ENCODE measurements at regions not wholly inside any gene's neighbourhood (a gene's known extent, or its start where the extent isn't known, plus 50 kb on each side); places are given as distances from the start of the nearest gene placed in this dataset.

DNA sequence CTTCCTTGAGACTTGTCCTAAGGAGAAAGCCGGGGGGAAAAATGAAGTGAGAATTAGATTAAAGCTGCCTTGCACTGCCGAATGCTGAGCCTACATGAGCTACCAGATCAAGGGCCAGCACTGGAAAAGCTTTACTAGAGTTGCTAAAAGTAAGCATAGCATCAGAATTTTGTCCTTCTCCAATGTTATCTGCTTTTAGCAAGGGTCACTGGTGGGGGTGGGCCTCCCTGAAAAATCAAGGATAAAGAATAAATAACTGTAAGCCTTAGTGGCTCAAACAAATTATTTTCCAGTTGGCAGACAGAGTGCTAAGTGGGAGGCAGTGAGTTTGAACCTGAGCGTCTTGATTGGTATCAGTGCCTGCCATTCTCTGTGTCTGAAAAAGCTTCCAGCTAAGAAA lies 310.5 kb upstream of the PITX2 start:
- Histone ChIP-seq H3K9ac (ENCODE audit: low read depth, low read length) (no peak overlapping the region), H3K4me3 (ENCODE audit: low read depth in 1 of 2, low read length in 2 of 2) (no peak overlapping the region), H3K4me2 (ENCODE audit: insufficient read depth, low read length) (no peak overlapping the region), H3K79me2 (ENCODE audit: insufficient read depth, low read length) (no peaks in the 10 kb centered on the region), H2AFZ (ENCODE audit: low read depth, low read length) (no peak overlapping the region), H4K20me1 (ENCODE audit: insufficient read depth, low read length) (no peaks in the 10 kb centered on the region), H3K4me1 (ENCODE audit: insufficient read depth, low read length) (no peaks in the 10 kb centered on the region), H3K9me3 (ENCODE audit: insufficient read depth, low read length, severe bottlenecking) (no peaks in the 10 kb centered on the region), H3K36me3 (ENCODE audit: insufficient read depth, low read length) (no peaks in the 10 kb centered on the region), H3K27ac (ENCODE audit: low read length) (no peak overlapping the region), H3K27me3 (ENCODE audit: insufficient read depth, low read length, poor library complexity) (no peaks in the 10 kb centered on the region)
- no peak for DNase-seq
- no peak for ATAC-seq (ENCODE audit: insufficient read depth, low read depth)
- no peak for TF ChIP-seq EZH2 (IDR thresholded peaks at IDR 0.05; ENCODE audit: borderline replicate concordance, low read depth, low read length, severe bottlenecking)
- TF ChIP-seq, protein P1, sequence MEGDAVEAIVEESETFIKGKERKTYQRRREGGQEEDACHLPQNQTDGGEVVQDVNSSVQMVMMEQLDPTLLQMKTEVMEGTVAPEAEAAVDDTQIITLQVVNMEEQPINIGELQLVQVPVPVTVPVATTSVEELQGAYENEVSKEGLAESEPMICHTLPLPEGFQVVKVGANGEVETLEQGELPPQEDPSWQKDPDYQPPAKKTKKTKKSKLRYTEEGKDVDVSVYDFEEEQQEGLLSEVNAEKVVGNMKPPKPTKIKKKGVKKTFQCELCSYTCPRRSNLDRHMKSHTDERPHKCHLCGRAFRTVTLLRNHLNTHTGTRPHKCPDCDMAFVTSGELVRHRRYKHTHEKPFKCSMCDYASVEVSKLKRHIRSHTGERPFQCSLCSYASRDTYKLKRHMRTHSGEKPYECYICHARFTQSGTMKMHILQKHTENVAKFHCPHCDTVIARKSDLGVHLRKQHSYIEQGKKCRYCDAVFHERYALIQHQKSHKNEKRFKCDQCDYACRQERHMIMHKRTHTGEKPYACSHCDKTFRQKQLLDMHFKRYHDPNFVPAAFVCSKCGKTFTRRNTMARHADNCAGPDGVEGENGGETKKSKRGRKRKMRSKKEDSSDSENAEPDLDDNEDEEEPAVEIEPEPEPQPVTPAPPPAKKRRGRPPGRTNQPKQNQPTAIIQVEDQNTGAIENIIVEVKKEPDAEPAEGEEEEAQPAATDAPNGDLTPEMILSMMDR (IDR thresholded peaks at IDR 0.05; ENCODE audit: borderline replicate concordance, extremely low read depth, low read length, poor library complexity, severe bottlenecking) = no peak

DNA sequence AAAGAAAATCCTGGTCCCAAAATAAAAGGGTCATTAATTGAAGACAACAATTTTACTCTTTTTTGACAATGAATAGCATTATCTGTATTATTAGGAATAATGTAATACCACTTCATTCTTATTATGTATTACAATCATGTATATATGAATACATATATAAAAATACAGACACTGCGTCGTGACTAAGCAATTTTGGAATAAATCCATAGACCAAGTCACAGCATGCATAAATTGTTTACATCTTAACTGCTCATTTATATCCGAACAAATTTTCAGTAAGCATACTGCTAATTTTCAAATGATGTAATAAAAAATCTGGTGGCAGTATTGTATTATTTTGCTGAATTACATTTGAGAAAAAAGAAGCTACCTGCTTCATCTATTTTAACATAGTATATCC lies 321.6 kb upstream of the PITX2 start:
- Histone ChIP-seq H3K9me3 (ENCODE audit: insufficient read depth, low read length, severe bottlenecking) (no peaks in the 10 kb centered on the region), H4K20me1 (ENCODE audit: insufficient read depth, low read length) (no peaks in the 10 kb centered on the region), H3K79me2 (ENCODE audit: insufficient read depth, low read length) (no peaks in the 10 kb centered on the region), H3K4me1 (ENCODE audit: insufficient read depth, low read length) (no peaks in the 10 kb centered on the region), H3K9ac (ENCODE audit: low read depth, low read length) (no peak overlapping the region), H3K27me3 (ENCODE audit: insufficient read depth, low read length, poor library complexity) (no peaks in the 10 kb centered on the region), H3K4me2 (ENCODE audit: insufficient read depth, low read length) (no peak overlapping the region), H3K27ac (ENCODE audit: low read length) (no peak overlapping the region), H2AFZ (ENCODE audit: low read depth, low read length) (no peak overlapping the region), H3K36me3 (ENCODE audit: insufficient read depth, low read length) (no peaks in the 10 kb centered on the region), H3K4me3 (ENCODE audit: low read depth in 1 of 2, low read length in 2 of 2) (no peak overlapping the region)
- no peak for DNase-seq
- TF ChIP-seq, protein P1 (IDR thresholded peaks at IDR 0.05; ENCODE audit: borderline replicate concordance, extremely low read depth, low read length, poor library complexity, severe bottlenecking) = no peak
- TF ChIP-seq EZH2 (IDR thresholded peaks at IDR 0.05; ENCODE audit: borderline replicate concordance, low read depth, low read length, severe bottlenecking) = no peak
- ATAC-seq (ENCODE audit: insufficient read depth, low read depth) = no peak

DNA sequence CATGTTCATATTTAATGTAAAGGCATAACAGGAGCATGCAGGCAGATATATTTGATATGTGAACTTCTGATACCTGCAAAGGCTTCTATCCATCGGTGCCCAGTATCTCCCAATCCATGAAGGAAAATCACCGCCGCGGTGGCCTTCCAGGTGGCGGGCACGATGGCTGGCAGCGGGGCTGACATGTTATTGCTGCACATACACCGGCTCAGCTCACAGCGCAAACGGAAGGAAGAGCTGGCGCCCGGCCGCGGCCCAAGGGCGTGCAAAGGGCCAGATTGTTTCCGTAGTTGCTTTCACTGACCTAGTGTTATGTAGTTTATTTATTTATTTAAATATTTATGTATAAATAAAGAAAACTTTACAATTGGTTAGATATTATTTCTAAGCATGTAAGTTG lies 322.7 kb upstream of the PITX2 start:
- TF ChIP-seq, protein P1 (IDR thresholded peaks at IDR 0.05; ENCODE audit: borderline replicate concordance, extremely low read depth, low read length, poor library complexity, severe bottlenecking) = no peak
- TF ChIP-seq EZH2 (IDR thresholded peaks at IDR 0.05; ENCODE audit: borderline replicate concordance, low read depth, low read length, severe bottlenecking) = no peak
- H3K79me2 ChIP-seq (ENCODE audit: insufficient read depth, low read length) = no peaks in the 10 kb centered on the region
- no peak overlapping the region for H2AFZ ChIP-seq (ENCODE audit: low read depth, low read length)
- H3K4me1 ChIP-seq (ENCODE audit: insufficient read depth, low read length) = no peaks in the 10 kb centered on the region
- no peak overlapping the region for H3K4me2 ChIP-seq (ENCODE audit: insufficient read depth, low read length)
- no peaks in the 10 kb centered on the region for H3K9me3 ChIP-seq (ENCODE audit: insufficient read depth, low read length, severe bottlenecking)
- no peak overlapping the region for H3K4me3 ChIP-seq (ENCODE audit: low read depth in 1 of 2, low read length in 2 of 2)
- no peaks in the 10 kb centered on the region for H3K36me3 ChIP-seq (ENCODE audit: insufficient read depth, low read length)
- DNase-seq = no peak
- H3K27ac ChIP-seq (ENCODE audit: low read length) = no peak overlapping the region
- no peak for ATAC-seq (ENCODE audit: insufficient read depth, low read depth)
- no peaks in the 10 kb centered on the region for H3K27me3 ChIP-seq (ENCODE audit: insufficient read depth, low read length, poor library complexity)
- H3K9ac ChIP-seq (ENCODE audit: low read depth, low read length) = no peak overlapping the region
- no peaks in the 10 kb centered on the region for H4K20me1 ChIP-seq (ENCODE audit: insufficient read depth, low read length)

GRCh38 chr4:110949542-110949941 lies 326.7 kb upstream of the PITX2 start:
- TF ChIP-seq EZH2 (IDR thresholded peaks at IDR 0.05; ENCODE audit: borderline replicate concordance, low read depth, low read length, severe bottlenecking) = no peak
- TF ChIP-seq, protein P1 (IDR thresholded peaks at IDR 0.05; ENCODE audit: borderline replicate concordance, extremely low read depth, low read length, poor library complexity, severe bottlenecking) = no peak
- Histone ChIP-seq H3K4me2 (ENCODE audit: insufficient read depth, low read length) (no peak overlapping the region), H3K79me2 (ENCODE audit: insufficient read depth, low read length) (no peaks in the 10 kb centered on the region), H3K9me3 (ENCODE audit: insufficient read depth, low read length, severe bottlenecking) (no peaks in the 10 kb centered on the region), H3K36me3 (ENCODE audit: insufficient read depth, low read length) (no peaks in the 10 kb centered on the region), H3K27ac (ENCODE audit: low read length) (no peak overlapping the region), H3K4me3 (ENCODE audit: low read depth in 1 of 2, low read length in 2 of 2) (no peak overlapping the region), H3K9ac (ENCODE audit: low read depth, low read length) (no peak overlapping the region), H3K4me1 (ENCODE audit: insufficient read depth, low read length) (no peaks in the 10 kb centered on the region), H2AFZ (ENCODE audit: low read depth, low read length) (no peak overlapping the region), H3K27me3 (ENCODE audit: insufficient read depth, low read length, poor library complexity) (no peaks in the 10 kb centered on the region), H4K20me1 (ENCODE audit: insufficient read depth, low read length) (no peaks in the 10 kb centered on the region)
- DNase-seq (no peak), ATAC-seq (ENCODE audit: insufficient read depth, low read depth) (no peak)

Measured in DND-41 (cell line).